ENCODE measurements at regions not wholly inside any gene's neighbourhood (a gene's known extent, or its start where the extent isn't known, plus 50 kb on each side); places are given as distances from the start of the nearest gene placed in this dataset.

GRCh38 chr16:27642756-27643155 is 92.8 kb downstream of the KATNIP start:
- TF ChIP-seq POLR2A (IDR thresholded peaks at IDR 0.05; ENCODE audit: low read depth, low read length), result no peak
- no peak for TF ChIP-seq POLR2AphosphoS5 (IDR thresholded peaks at IDR 0.05; ENCODE audit: low read depth, low read length)

Data from GM12892 (cell line).